Embryonic facial prominence (tissue), 1 donor: ENCODE measurements at regions not wholly inside any gene's neighbourhood (a gene's known extent, or its start where the extent isn't known, plus 50 kb on each side); places are given as distances from the start of the nearest gene placed in this dataset.

Experiments
- DNase-seq: peaks from one replicate; pipeline ENCODE4 v3.0.0-alpha.2; 2016; ENCODE audit errors: extremely low spot score

GRCh38 chr6:106771822-106772221 lies 142.4 kb downstream of the QRSL1 start:
- DNase-seq = no peak

- DNase-seq = no peak
These were observed 141.3 kb downstream of the QRSL1 start for GRCh38 chr6:106770663-106771062.

GRCh38 chr6:106770081-106770480 lies 140.7 kb downstream of the QRSL1 start:
- no peak for DNase-seq

- no peak for DNase-seq
These were observed 137.9 kb downstream of the QRSL1 start for GRCh38 chr6:106767271-106767670.

- no peak for DNase-seq
These were observed 136.8 kb downstream of the QRSL1 start for GRCh38 chr6:106766201-106766600.

GRCh38 chr6:106765496-106765895 lies 136.1 kb downstream of the QRSL1 start:
- DNase-seq = no peak

- DNase-seq = no peak
These were observed 135.1 kb downstream of the QRSL1 start for GRCh38 chr6:106764353-106764980.

- DNase-seq = no peak
These were observed 134.0 kb downstream of the QRSL1 start for GRCh38 chr6:106763361-106763760.

- no peak for DNase-seq
These were observed 131.8 kb downstream of the QRSL1 start for GRCh38 chr6:106761160-106761559.

- DNase-seq = no peak
These were observed 129.7 kb downstream of the QRSL1 start for GRCh38 chr6:106759112-106759511.

- DNase-seq = no peak
These were observed 128.5 kb downstream of the QRSL1 start for GRCh38 chr6:106757722-106758467.

- DNase-seq = no peak
These were observed 127.9 kb downstream of the QRSL1 start for GRCh38 chr6:106757267-106757666.

- no peak for DNase-seq
These were observed 124.8 kb downstream of the QRSL1 start for GRCh38 chr6:106754215-106754614.

- no peak for DNase-seq
These were observed 123.3 kb downstream of the QRSL1 start for GRCh38 chr6:106752641-106753040.

- no peak for DNase-seq
These were observed 122.3 kb downstream of the QRSL1 start for GRCh38 chr6:106751501-106752252.

GRCh38 chr6:106750946-106751345 lies 121.6 kb downstream of the QRSL1 start:
- DNase-seq = no peak

GRCh38 chr6:106750142-106750918 lies 121.0 kb downstream of the QRSL1 start:
- DNase-seq = no peak

- no peak for DNase-seq
These were observed 120.2 kb downstream of the QRSL1 start for GRCh38 chr6:106749609-106750008.

GRCh38 chr6:106748547-106749207 lies 119.3 kb downstream of the QRSL1 start:
- no peak for DNase-seq

- DNase-seq = no peak
These were observed 117.8 kb downstream of the QRSL1 start for GRCh38 chr6:106747139-106747538.

- DNase-seq = no peak
These were observed 117.3 kb downstream of the QRSL1 start for GRCh38 chr6:106746652-106747051.
